Inflammatory macrophage (primary cell): ENCODE measurements at regions not wholly inside any gene's neighbourhood (a gene's known extent, or its start where the extent isn't known, plus 50 kb on each side); places are given as distances from the start of the nearest gene placed in this dataset.

Source experiments
- DNase-seq, 2 donors: peaks; one replicate each; pipeline ENCODE4 v3.0.0-alpha.2; 2020 to 2022

DNA sequence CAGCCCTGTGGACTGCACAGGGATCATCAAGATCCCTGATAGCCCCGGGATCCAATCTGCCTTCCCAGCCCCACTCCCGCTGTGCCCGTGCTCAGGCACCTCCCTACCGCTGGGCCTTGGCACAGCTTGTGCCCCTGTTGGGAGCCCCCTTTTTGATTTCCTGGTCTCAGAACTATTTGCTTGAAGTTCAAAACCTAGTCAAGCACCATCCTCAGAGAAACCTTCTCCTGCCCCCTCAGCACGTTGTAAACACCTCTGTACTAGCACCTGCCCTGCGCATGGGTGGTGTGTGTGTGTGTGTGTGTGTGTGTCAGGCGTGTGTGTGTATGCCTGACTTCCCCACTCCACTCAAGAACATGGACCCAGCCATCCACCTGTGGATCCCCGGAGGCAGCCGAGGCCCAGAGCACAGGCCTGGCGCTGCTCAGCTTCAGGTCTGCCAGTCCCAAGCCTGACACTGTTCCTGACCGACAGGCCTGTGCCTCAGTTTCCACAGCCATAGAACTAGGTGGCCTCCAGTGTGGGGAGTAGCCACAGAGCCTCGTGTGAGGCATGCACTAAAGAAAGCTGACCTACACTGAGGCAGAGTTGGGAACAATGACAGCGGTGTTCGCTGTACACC, 65.5 kb downstream of the ADRA2C start:
- DNase-seq, result no peak

GRCh38 chr4:3832536-3833220, 66.5 kb downstream of the ADRA2C start:
- no peak for DNase-seq

DNA sequence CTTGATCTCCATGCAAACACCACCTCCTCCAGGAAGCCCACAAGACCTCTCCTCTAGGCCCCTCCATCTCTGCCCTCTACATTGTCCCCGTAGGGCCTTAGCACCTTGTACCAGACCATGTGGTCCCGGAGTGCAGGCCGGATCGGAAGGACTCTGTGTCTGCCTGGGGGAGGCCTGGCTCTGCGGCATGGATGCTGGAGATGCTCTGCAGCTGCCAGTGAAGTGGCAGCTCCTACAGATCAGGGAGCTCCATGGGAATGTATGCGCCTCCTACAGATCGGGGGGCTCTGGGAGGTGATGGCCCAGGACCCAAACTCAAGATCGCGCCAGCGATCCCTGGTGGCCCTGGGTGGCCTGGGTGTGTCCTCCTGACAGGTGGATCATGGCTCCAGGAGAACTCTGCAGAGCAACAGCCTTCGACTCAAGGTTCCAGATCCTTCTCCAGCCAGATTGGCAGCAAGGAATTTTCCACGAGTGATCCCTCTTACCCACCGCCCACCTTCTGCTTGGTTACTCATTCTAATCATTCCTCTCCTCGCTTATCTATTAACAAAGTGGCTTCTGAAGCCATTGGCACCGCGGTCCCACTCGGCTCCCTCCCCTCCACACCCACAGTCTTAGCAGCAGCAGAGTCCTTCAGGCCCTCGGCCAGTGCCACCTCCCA, 67.3 kb downstream of the ADRA2C start:
- no peak for DNase-seq

DNA sequence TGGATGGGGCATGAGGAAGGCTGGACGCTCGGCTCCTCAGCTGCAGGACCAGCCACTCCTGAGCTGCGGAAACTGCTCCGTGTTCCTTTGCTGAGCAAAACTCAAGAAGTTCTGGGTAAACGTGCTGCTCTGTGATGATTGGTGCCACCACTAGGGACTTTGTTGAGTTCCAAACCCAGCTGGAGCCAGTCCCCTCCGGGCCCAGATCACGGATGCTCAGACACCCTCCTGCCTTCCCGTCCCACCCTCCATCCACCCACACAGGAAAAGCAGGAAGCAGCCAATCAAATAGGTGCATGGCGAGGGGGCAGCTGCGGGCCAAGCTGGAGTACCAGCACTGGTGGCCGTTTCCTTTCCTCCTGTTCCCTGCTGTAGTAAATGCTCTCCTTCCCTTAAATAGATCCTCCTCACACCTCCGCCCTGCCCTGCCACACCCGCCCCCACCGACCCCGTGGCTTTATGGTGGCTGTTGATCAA, 68.0 kb downstream of the ADRA2C start:
- no peak for DNase-seq

GRCh38 chr4:3834663-3835521, 68.7 kb downstream of the ADRA2C start:
- DNase-seq, result no peak

- no peak for DNase-seq
Measured at GRCh38 chr4:3835527-3836405, 69.6 kb downstream of the ADRA2C start.

GRCh38 chr4:3836406-3836755, 70.2 kb downstream of the ADRA2C start:
- DNase-seq, result no peak

- no peak for DNase-seq
Measured at GRCh38 chr4:3836756-3837601, 70.8 kb downstream of the ADRA2C start.

DNA sequence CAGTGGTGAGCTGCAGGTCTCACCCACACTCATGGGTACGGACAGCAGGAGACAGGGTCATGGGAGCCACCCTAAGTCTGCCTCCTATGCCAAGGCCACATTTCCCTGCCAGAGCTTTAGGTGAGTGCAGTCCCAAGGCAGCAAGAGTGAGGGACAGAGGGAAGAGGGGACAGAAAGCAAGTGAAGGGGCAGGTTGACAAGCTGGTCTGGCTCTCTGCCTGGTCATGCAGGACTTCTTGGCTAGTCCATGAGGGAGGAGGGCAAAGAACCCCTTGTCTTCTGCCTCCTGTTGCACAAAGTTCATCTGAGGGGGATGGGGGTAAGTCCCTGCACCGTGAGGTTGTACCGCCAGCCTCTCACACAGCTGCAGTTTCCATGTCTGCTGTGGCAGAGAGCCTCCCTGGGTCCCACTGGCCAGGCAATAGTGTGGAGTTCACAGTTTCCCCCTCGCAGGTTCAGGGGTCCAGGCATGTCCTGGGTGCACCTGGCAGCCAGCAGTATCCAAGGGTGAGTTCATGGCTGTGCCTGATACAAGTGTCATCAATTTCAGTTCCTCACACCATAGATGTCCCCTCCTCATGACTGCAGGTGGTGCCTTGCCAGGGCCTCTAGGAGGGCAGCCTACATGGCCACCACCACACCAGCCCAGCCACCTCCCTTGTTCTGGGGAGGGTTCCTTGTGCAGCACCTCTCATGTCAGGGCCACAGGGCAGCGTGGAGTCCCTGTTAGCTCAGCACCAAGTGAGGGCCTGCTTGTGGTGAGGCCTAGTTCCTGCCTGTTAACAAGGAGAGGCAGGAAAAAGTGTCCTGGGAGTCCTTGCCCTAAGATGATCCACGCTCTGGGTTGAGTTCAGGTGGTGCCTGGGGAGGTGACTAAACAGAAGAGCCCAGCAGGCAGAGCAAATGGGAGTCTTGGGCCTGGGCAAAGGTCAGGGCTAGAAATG, 72.5 kb downstream of the ADRA2C start:
- no peak for DNase-seq

DNA sequence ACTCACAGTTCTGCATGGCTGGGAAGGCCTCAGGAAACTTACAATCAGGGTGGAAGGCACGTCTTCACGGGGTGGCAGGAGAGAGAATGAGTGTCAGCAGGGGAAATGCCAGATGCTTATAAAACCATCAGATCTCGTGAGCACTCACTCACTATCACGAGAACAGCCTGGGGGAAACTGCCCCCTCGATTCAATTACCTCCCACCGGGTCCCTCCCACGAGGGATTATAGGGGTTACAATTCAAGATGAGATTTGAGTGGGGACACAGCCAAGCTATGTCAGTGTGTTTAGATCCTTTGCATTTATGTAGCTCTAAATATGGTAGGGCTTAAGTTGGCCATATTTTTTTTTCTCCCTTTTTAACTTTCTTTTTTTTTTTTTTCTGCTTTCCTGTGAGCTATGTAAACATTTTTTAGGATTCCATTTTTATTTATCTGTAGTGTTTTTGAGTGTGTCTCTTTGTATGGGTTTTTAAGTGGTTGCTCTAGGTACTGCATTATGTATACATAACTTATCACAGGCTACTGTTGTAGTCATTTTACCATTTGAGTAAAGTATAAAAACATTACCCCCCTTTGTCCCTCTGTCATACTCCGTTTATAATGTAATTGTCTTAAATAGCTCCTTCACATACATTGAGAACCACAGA, 79.0 kb downstream of the ADRA2C start:
- DNase-seq, result no peak

- DNase-seq, result no peak
Measured at GRCh38 chr4:3845744-3846429, 79.7 kb downstream of the ADRA2C start.

- no peak for DNase-seq
Measured at GRCh38 chr4:3847211-3847940, 81.2 kb downstream of the ADRA2C start.

GRCh38 chr4:3848323-3848722, 82.1 kb downstream of the ADRA2C start:
- no peak for DNase-seq

- no peak for DNase-seq
Measured at GRCh38 chr4:3849140-3849539, 83.0 kb downstream of the ADRA2C start.

DNA sequence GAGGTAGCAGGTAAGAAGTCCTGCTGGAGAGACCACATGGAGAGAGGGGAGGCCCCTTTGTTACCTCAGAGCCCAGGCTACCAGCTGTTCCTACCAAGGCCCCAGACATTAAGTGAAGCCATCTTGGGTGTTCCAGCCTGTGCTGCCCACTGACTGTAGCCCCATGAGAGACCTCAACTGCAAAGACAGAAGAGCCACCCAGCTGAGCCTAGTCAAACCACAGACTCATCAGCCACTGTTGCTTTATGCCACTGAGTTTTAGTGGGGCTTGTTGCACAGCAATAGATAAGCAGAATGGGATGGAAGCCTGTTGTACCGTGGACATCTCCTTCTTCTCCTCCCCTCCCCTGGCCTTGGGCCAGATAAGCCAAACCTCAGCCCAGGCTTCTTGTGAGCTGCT, 83.9 kb downstream of the ADRA2C start:
- no peak for DNase-seq

DNA sequence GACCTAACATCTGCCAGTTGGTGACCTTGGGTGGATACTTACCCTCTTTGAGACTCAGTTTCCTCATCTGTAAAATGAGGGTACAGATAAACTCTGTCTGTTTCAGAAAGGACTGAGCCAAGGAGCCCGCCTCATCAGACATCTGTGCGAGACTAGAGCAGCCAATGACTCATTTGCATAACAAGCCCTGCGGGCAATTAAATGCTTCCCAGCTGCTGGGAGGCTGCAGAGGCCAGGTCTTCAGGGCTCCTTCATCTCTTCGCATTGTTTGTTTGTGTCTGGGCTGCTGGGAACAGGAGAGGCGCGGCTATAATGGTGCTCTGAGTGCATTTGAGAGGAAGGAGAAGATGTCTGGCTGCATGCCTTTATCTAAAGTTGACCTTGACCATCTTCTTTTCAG, 85.0 kb downstream of the ADRA2C start:
- no peak for DNase-seq

GRCh38 chr4:3851881-3852280, 85.7 kb downstream of the ADRA2C start:
- no peak for DNase-seq

DNA sequence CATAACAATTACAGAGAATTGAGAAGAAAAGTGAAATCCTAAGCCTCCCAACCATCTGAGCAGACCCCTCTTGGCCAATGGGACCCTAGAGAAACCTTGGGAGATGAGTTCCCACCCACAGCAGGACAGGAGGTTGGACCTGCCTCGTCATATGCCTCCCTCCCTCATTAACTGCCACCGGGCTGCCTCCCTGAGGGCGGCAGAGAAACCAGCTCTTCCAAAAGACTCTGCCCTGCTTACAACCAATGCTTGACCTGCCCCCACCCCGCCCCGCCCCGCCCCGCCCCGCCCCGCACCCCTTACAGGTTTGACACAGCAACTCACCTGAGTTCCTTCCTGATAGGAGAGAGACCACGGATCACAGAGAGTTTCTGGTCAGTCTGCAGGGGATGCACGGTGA, 86.1 kb downstream of the ADRA2C start:
- no peak for DNase-seq
